HEK293T (cell line): ENCODE measurements at regions not wholly inside any gene's neighbourhood (a gene's known extent, or its start where the extent isn't known, plus 50 kb on each side); places are given as distances from the start of the nearest gene placed in this dataset.

Experiments used
- BHLHE40 ChIP-seq: fragments of 450-650 bp; IDR thresholded peaks from 2 replicates; pipeline ENCODE4 v1.6.1; 2016; ENCODE audit warnings: mild to moderate bottlenecking, moderate library complexity, borderline replicate concordance
- ELF4 ChIP-seq: fragments of 450-650 bp; IDR thresholded peaks from 2 replicates; pipeline ENCODE4 v1.6.1; 2017; ENCODE audit warnings: antibody characterized with exemption
- FOXA1 ChIP-seq: fragments of 450-650 bp; IDR thresholded peaks from 2 replicates; pipeline ENCODE4 v1.6.1; 2016; ENCODE audit warnings: mild to moderate bottlenecking
- FOXK2 ChIP-seq: fragments of 450-650 bp; IDR thresholded peaks from 2 replicates; pipeline ENCODE4 v1.6.1; 2016; ENCODE audit warnings: mild to moderate bottlenecking
- FOXM1 ChIP-seq: fragments of 450-650 bp; IDR thresholded peaks from 2 replicates; pipeline ENCODE4 v1.6.1; 2017; ENCODE audit warnings: mild to moderate bottlenecking, borderline replicate concordance
- HDGF ChIP-seq: fragments of 450-650 bp; IDR thresholded peaks from 2 replicates; pipeline ENCODE4 v1.6.1; 2017; ENCODE audit warnings: antibody characterized with exemption, borderline replicate concordance
- L3MBTL2 ChIP-seq: fragments of 450-650 bp; conservative IDR thresholded peaks from 2 replicates; pipeline ENCODE4 v1.6.1; 2016; ENCODE audit warnings: mild to moderate bottlenecking
- LEF1 ChIP-seq: fragments of 450-650 bp; IDR thresholded peaks from 2 replicates; pipeline ENCODE4 v1.6.1; 2017; ENCODE audit warnings: mild to moderate bottlenecking, borderline replicate concordance
- NFRKB ChIP-seq: fragments of 450-650 bp; IDR thresholded peaks from 2 replicates; pipeline ENCODE4 v1.6.1; 2016; ENCODE audit warnings: mild to moderate bottlenecking, moderate library complexity
- SP1 ChIP-seq: fragments of 450-650 bp; IDR thresholded peaks from 2 replicates; pipeline ENCODE4 v1.6.1; 2017
- SUZ12 ChIP-seq: fragments of 450-650 bp; IDR thresholded peaks from 2 replicates; pipeline ENCODE4 v1.6.1; 2016; ENCODE audit warnings: mild to moderate bottlenecking
- ZNF384 ChIP-seq: fragments of 450-650 bp; IDR thresholded peaks from 2 replicates; pipeline ENCODE4 v1.6.1; 2016
- TF ChIP-seq, protein P1 (sequence below): fragments of 450-650 bp; IDR thresholded peaks from 2 replicates; pipeline ENCODE4 v1.6.1; 2016

DNA sequence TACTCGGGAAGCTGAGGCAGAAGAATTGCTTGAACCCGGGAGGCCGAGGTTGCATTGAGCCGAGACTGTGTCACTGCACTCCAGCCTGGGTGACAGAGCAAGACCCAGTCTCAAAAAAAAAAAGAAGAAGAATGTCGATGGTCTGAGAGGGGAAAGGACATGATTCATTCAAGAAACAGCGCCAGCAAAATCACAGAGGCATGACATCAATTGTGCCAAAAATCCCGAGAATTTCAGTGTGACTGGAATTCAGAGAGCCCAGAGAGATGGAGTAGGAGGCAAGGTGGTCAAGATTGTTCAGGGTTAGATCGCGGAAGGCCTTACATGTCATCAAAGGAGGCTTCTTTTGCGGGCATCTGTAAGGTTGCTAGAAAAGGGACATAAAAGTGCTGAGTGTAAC, 483.3 kb downstream of the VRK1 start:
- no peak for TF ChIP-seq NFRKB
- no peak for TF ChIP-seq FOXM1
- no peak for TF ChIP-seq LEF1
- TF ChIP-seq ZNF384, result no peak
- no peak for TF ChIP-seq FOXK2
- no peak for TF ChIP-seq BHLHE40
- TF ChIP-seq FOXA1, result no peak
- TF ChIP-seq SP1, result no peak
- TF ChIP-seq HDGF, result no peak
- TF ChIP-seq ELF4, result no peak
- TF ChIP-seq, protein P1, sequence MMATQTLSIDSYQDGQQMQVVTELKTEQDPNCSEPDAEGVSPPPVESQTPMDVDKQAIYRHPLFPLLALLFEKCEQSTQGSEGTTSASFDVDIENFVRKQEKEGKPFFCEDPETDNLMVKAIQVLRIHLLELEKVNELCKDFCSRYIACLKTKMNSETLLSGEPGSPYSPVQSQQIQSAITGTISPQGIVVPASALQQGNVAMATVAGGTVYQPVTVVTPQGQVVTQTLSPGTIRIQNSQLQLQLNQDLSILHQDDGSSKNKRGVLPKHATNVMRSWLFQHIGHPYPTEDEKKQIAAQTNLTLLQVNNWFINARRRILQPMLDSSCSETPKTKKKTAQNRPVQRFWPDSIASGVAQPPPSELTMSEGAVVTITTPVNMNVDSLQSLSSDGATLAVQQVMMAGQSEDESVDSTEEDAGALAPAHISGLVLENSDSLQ, result no peak
- TF ChIP-seq L3MBTL2, result no peak
- TF ChIP-seq SUZ12, result no peak
